GM12875 (cell line): ENCODE measurements at regions not wholly inside any gene's neighbourhood (a gene's known extent, or its start where the extent isn't known, plus 50 kb on each side); places are given as distances from the start of the nearest gene placed in this dataset.

ENCODE experiments used
- H3K4me3 ChIP-seq: one replicate; pipeline ENCODE4 v1.5.1; 2011; ENCODE audit warnings: low read depth, low read length, control low read depth
- CTCF ChIP-seq: IDR thresholded peaks from 2 replicates; pipeline ENCODE4 v1.5.1; 2011; ENCODE audit warnings: low read depth, mild to moderate bottlenecking, control low read depth, inconsistent platforms, low read length, moderate library complexity, borderline replicate concordance; ENCODE audit not compliant: insufficient read depth

- H3K4me3 ChIP-seq, result peak overlapping the region; percentile 41
- peak; percentile 84 for TF ChIP-seq CTCF
Observed at GRCh38 chr6:110039364-110039980, 61.4 kb downstream of the GPR6 start.

GRCh38 chr6:110039981-110040383 is 61.9 kb downstream of the GPR6 start:
- TF ChIP-seq CTCF, result peak; percentile 43; the same call in 1 of the 2 replicates

GRCh38 chr6:110040716-110041115 is 62.6 kb downstream of the GPR6 start:
- no peak overlapping the region for H3K4me3 ChIP-seq
- no peak for TF ChIP-seq CTCF

More at GRCh38 chr6:110039981-110040383, 61.9 kb downstream of the GPR6 start:
- peak overlapping the region; percentile 41 for H3K4me3 ChIP-seq

- TF ChIP-seq CTCF, result no peak
- H3K4me3 ChIP-seq, result no peak overlapping the region
Observed at GRCh38 chr6:110041126-110041525, 63.0 kb downstream of the GPR6 start.

GRCh38 chr6:110041830-110042229 is 63.7 kb downstream of the GPR6 start:
- H3K4me3 ChIP-seq, result no peak overlapping the region
- no peak for TF ChIP-seq CTCF

GRCh38 chr6:110042670-110043296 is 64.7 kb downstream of the GPR6 start:
- H3K4me3 ChIP-seq, result no peak overlapping the region
- no peak for TF ChIP-seq CTCF
